SJSA1 (cell line): ENCODE measurements at regions not wholly inside any gene's neighbourhood (a gene's known extent, or its start where the extent isn't known, plus 50 kb on each side); places are given as distances from the start of the nearest gene placed in this dataset.

ENCODE experiments used
- DNase-seq, 2 experiments: peaks; one replicate each; pipeline ENCODE4 v3.0.0-alpha.2; 2015 to 2020; ENCODE audit warnings: low spot score in 2 of 2, low read depth in 1 of 2
- H3K27ac ChIP-seq: fragments of 250-450 bp; sonication (Bioruptor Pico); 2 replicates; pipeline ENCODE4 v1.5.1; 2020; ENCODE audit warnings: mild to moderate bottlenecking, moderate library complexity
- H3K27me3 ChIP-seq: fragments of 250-450 bp; sonication (Bioruptor Pico); replicated peaks from 2 replicates; pipeline ENCODE4 v1.5.1; 2020; ENCODE audit warnings: mild to moderate bottlenecking, moderate library complexity
- H3K36me3 ChIP-seq: fragments of 250-450 bp; sonication (Bioruptor Pico); 2 replicates; pipeline ENCODE4 v1.5.1; 2020; ENCODE audit warnings: mild to moderate bottlenecking
- H3K4me1 ChIP-seq: fragments of 250-450 bp; sonication (Bioruptor Pico); replicated peaks from 2 replicates; pipeline ENCODE4 v1.6.1; 2021; ENCODE audit warnings: mild to moderate bottlenecking
- H3K4me3 ChIP-seq: fragments of 250-450 bp; sonication (Bioruptor Pico); 2 replicates; pipeline ENCODE4 v1.5.1; 2020; ENCODE audit warnings: mild to moderate bottlenecking
- H3K9me3 ChIP-seq: fragments of 250-450 bp; sonication (Bioruptor Pico); replicated peaks from 2 replicates; pipeline ENCODE4 v1.5.1; 2020; ENCODE audit warnings: mild to moderate bottlenecking

GRCh38 chr9:90948156-90948555, 146.5 kb downstream of the SYK start:
- Histone ChIP-seq H3K4me3 (no peak overlapping the region), H3K27me3 (no peaks in the 10 kb centered on the region), H3K4me1 (peaks cover 12% of the 10 kb centered on the region), H3K9me3 (no peaks in the 10 kb centered on the region), H3K36me3 (no peaks in the 10 kb centered on the region), H3K27ac (no peak overlapping the region)
- DNase-seq: no peak

GRCh38 chr9:90950600-90950999, 149.0 kb downstream of the SYK start:
- H3K27me3 ChIP-seq: no peaks in the 10 kb centered on the region
- 0 out of 2 replicates have a peak, but pooled peaks cover 5% of the 10 kb centered on the region for H3K4me1 ChIP-seq
- H3K36me3 ChIP-seq: no peaks in the 10 kb centered on the region
- DNase-seq: no peak
- H3K9me3 ChIP-seq: no peaks in the 10 kb centered on the region
- no peak overlapping the region for H3K4me3 ChIP-seq
- H3K27ac ChIP-seq: no peak overlapping the region

- Histone ChIP-seq H3K4me3 (no peak overlapping the region), H3K4me1 (peaks cover 11% of the 10 kb centered on the region), H3K27me3 (no peaks in the 10 kb centered on the region), H3K36me3 (no peaks in the 10 kb centered on the region), H3K27ac (no peak overlapping the region), H3K9me3 (no peaks in the 10 kb centered on the region)
- DNase-seq: no peak
Observed at GRCh38 chr9:90953200-90953599, 151.6 kb downstream of the SYK start.

- Histone ChIP-seq H3K9me3 (no peaks in the 10 kb centered on the region), H3K36me3 (no peaks in the 10 kb centered on the region), H3K4me3 (no peak overlapping the region), H3K4me1 (peaks cover 11% of the 10 kb centered on the region), H3K27ac (no peak overlapping the region), H3K27me3 (no peaks in the 10 kb centered on the region)
- no peak for DNase-seq
Observed at GRCh38 chr9:90953805-90954204, 152.2 kb downstream of the SYK start.

GRCh38 chr9:90956026-90956810, 154.6 kb downstream of the SYK start:
- Histone ChIP-seq H3K36me3 (no peaks in the 10 kb centered on the region), H3K4me3 (no peak overlapping the region), H3K4me1 (peaks cover 6% of the 10 kb centered on the region), H3K9me3 (no peaks in the 10 kb centered on the region), H3K27me3 (no peaks in the 10 kb centered on the region), H3K27ac (no peak overlapping the region)
- DNase-seq: no peak

- H3K27ac ChIP-seq: no peak overlapping the region
- no peaks in the 10 kb centered on the region for H3K27me3 ChIP-seq
- no peak for DNase-seq
- no peak overlapping the region for H3K4me3 ChIP-seq
- H3K9me3 ChIP-seq: no peaks in the 10 kb centered on the region
- H3K4me1 ChIP-seq: peaks cover 6% of the 10 kb centered on the region
- H3K36me3 ChIP-seq: no peaks in the 10 kb centered on the region
Observed at GRCh38 chr9:90958328-90958727, 156.7 kb downstream of the SYK start.

- peaks cover 8% of the 10 kb centered on the region for H3K4me1 ChIP-seq
- H3K36me3 ChIP-seq: no peaks in the 10 kb centered on the region
- H3K9me3 ChIP-seq: no peaks in the 10 kb centered on the region
- no peak overlapping the region for H3K4me3 ChIP-seq
- H3K27ac ChIP-seq: no peak overlapping the region
- DNase-seq: no peak
- H3K27me3 ChIP-seq: no peaks in the 10 kb centered on the region
Observed at GRCh38 chr9:90960941-90961340, 159.3 kb downstream of the SYK start.

- Histone ChIP-seq H3K9me3 (no peaks in the 10 kb centered on the region), H3K4me3 (no peak overlapping the region), H3K27ac (no peak overlapping the region), H3K4me1 (peaks cover 8% of the 10 kb centered on the region), H3K36me3 (no peaks in the 10 kb centered on the region), H3K27me3 (no peaks in the 10 kb centered on the region)
- DNase-seq: no peak
Observed at GRCh38 chr9:90961375-90961774, 159.8 kb downstream of the SYK start.

- no peaks in the 10 kb centered on the region for H3K27me3 ChIP-seq
Observed at GRCh38 chr9:90964101-90965020, 162.7 kb downstream of the SYK start.

GRCh38 chr9:90965226-90966030, 163.8 kb downstream of the SYK start:
- Histone ChIP-seq H3K9me3 (no peaks in the 10 kb centered on the region), H3K36me3 (no peaks in the 10 kb centered on the region), H3K4me3 (no peak overlapping the region), H3K27me3 (no peaks in the 10 kb centered on the region), H3K4me1 (peaks cover 29% of the 10 kb centered on the region), H3K27ac (no peak overlapping the region)
- no peak for DNase-seq

More at GRCh38 chr9:90964101-90965020, 162.7 kb downstream of the SYK start:
- no peak for DNase-seq
- Histone ChIP-seq H3K4me1 (peaks cover 18% of the 10 kb centered on the region), H3K9me3 (no peaks in the 10 kb centered on the region), H3K27ac (no peak overlapping the region), H3K36me3 (no peaks in the 10 kb centered on the region), H3K4me3 (no peak overlapping the region)

- no peak for DNase-seq
- H3K36me3 ChIP-seq: no peaks in the 10 kb centered on the region
- peaks cover 34% of the 10 kb centered on the region for H3K4me1 ChIP-seq
- no peaks in the 10 kb centered on the region for H3K9me3 ChIP-seq
- no peaks in the 10 kb centered on the region for H3K27me3 ChIP-seq
- no peak overlapping the region for H3K27ac ChIP-seq
- no peak overlapping the region for H3K4me3 ChIP-seq
Observed at GRCh38 chr9:90966031-90966290, 164.3 kb downstream of the SYK start.

- Histone ChIP-seq H3K4me1 (peaks cover 40% of the 10 kb centered on the region), H3K27ac (no peak overlapping the region), H3K4me3 (no peak overlapping the region), H3K36me3 (no peaks in the 10 kb centered on the region), H3K27me3 (no peaks in the 10 kb centered on the region), H3K9me3 (no peaks in the 10 kb centered on the region)
- no peak for DNase-seq
Observed at GRCh38 chr9:90966480-90967144, 165.0 kb downstream of the SYK start.

GRCh38 chr9:90967145-90967538, 165.5 kb downstream of the SYK start:
- Histone ChIP-seq H3K27ac (no peak overlapping the region), H3K9me3 (no peaks in the 10 kb centered on the region), H3K36me3 (no peaks in the 10 kb centered on the region), H3K4me1 (peaks cover 46% of the 10 kb centered on the region), H3K27me3 (no peaks in the 10 kb centered on the region), H3K4me3 (no peak overlapping the region)
- no peak for DNase-seq
